A172 (cell line): ENCODE measurements at regions not wholly inside any gene's neighbourhood (a gene's known extent, or its start where the extent isn't known, plus 50 kb on each side); places are given as distances from the start of the nearest gene placed in this dataset.

ENCODE experiments used
- DNase-seq: peaks from one replicate; pipeline ENCODE4 v3.0.0-alpha.2; 2015; ENCODE audit warnings: low spot score

DNA sequence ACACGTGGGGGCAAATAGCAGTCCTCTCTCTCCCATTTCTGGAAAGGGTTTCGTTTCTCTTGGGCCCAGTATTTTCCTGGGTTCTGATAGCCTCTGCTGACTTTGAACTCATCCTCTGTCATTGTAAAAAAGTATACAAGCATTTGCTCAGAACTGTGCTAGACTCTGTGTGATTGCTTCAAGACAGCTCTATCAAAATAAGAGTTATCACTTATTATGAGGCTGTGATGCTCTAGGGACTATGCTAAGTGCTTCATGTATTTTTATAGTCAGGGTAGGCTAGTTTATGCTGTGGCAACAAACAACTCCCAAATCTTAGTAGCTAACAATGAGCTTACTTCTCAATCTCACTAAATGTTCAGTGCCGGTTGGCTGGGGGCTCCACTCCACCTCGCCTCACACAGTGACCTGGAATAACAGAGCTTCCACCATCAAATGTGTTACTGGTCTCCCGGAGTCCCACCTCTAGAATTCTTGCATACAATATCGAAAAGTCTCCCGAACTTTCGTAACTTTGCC lies 110.8 kb upstream of the CDC42EP3 start:
- DNase-seq, result no peak

DNA sequence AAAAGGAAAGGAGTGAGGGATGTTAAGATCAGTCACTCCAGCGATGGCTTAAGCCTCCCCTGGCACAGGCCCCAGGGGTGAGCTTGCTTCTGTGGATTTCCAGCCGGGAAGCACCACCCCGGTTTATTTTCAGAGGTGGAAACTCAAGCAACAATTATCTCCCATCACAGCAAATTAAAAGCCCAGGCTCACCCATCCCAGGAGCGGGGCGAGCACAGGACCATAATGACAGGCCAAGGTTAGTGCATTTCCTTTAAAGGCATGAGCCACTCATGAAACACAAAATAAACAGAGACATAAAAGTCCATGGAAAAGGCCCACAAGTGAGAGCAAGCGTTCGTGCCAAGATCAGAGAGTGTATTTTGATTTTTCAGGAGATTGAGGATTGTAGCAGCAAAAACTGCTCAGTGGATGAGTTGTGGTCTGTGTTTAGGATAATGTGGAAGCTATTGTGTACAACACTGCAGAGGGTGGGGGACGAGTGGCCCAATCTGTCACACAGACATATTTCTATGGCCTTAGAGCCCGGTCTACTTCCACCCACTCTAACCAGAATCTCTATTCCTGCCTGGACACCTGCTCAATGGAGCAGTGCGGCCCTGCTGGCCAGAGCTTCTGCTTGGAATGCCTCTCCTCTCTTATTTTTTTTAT lies 111.4 kb upstream of the CDC42EP3 start:
- no peak for DNase-seq

DNA sequence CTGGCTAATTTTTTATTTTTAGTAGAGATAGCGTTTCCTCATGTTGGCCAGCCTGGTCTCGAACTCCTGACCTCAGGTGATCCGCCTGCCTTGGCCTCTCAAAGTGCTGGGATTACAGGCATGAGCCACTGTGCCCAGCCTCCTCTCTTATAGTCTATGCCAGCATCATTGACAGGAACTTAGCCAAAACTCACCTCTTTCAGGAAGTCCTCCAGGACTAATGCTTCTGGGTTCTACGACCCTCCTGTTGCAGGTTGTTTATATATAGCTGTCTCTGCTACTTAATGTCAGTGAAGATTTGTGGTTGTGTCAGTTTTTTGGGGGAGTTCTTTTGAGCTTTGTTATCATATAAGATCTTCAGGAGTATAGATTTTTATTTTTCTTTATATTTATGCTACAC lies 112.1 kb upstream of the CDC42EP3 start:
- no peak for DNase-seq

DNA sequence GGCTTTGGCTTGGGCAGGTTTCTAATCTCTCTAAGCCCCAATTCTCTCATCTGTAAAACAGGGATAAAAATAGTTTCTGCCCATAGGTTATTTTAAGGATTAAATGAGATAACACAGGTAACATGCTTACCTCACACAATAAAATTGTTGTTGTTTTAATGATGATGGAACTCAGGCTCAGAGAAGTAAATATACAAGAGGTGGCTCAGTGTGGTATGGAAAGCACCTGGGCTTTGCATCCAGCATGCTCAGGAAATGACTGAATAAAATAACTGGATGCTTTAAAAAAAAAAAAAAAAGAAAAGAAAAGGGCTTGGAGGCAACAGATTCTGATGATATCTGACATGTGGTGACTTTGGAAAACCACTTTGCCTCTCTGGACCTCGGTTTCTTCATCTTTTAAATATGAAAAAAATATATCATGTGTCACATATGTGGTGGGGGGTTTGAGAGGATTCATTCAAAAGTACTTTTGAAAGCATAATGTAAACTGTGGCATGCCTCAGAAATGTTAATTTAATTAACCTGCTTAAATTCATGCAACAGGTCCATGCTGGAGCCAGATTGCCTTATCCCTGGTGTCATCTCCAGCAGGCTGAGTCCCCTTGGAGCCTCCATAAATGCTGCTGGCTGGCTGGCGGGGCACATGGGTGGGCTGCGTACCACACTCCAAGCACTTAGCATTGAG lies 112.8 kb upstream of the CDC42EP3 start:
- no peak for DNase-seq

DNA sequence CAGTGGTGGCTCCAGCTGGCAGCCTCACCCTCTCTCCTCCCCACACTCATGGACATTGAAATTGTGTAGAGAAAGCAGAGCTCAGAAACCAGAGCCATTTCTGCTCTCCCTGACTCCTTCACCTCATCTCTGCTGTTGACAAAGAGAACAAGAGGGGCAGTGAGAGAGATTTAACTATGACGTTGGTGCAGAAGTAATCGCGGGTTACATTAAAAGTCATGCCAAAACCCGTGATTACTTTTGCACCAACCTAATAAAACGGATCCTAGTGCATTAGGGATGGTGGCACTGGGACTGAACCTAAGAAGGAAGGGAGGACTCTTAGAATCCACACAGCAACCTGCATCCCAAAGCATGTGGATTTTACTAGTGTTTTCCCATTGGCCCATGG lies 113.3 kb upstream of the CDC42EP3 start:
- no peak for DNase-seq

DNA sequence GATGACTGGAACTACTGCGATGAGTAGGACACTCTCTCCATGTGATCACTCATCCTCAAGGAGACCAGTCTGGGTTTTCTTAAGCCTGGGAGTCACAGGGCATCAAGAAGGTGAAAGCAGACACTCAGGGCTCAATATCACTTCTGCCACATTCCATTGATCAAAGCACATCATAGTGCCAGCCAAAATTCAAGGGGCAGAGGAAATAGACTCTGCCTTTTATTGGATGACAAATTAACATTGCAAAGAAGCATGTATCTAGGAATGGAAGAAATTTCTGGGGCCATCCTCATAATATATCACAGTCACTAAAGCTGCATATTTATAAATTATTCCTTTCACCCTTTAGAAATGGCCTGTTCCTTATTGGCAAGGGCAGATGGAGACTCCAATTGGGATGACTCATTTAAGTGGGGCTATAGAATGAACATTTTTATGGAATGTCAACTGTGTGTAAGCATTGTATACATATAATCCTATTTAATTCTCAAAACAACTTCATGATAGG lies 114.8 kb upstream of the CDC42EP3 start:
- no peak for DNase-seq

DNA sequence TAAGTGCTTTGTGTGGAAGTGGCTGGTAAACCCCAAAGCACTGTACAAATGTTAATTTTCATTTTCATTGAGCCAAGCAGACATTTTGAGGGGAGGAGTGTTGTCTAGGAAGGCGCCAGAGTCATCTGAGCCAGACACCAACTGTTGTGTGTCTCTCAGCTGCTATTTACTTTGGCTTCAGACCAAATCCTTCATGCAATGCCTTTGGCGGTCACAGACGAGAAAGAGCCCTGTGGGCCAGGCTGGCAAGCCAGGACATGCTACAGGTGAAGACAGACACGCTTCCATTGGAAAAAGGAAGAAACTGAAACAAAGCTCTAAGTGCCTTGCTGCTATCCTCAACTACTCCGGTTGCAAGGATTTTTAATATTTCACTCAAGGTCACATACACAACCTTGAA lies 115.4 kb upstream of the CDC42EP3 start:
- DNase-seq, result no peak

DNA sequence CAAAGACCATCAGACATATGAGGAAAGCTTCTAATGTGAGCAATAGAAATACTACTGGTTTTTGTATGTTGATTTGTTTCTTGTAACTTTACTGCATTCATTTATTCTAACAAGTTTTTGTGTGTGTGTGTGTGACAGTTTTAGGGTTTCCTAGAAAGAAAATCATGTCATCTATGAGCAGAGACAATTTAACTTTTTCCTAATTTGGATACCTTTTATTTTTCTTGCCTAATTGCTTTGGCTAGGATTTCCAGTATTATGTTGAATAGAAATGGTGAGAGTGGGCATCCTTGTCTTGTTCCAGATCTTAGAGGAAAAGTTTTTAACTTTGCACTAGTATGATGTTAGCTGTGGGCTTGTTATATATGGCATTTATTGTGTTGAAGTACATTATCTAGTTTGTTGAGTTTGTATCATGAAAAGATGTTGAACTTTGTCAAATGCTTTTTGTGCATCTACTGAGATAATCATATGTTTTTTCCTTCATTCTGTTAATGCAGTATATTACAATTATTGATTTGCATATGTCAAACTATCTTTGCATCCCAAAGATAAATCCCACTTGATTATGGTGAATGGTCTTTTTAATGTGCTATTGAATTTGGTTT lies 117.3 kb upstream of the CDC42EP3 start:
- no peak for DNase-seq

DNA sequence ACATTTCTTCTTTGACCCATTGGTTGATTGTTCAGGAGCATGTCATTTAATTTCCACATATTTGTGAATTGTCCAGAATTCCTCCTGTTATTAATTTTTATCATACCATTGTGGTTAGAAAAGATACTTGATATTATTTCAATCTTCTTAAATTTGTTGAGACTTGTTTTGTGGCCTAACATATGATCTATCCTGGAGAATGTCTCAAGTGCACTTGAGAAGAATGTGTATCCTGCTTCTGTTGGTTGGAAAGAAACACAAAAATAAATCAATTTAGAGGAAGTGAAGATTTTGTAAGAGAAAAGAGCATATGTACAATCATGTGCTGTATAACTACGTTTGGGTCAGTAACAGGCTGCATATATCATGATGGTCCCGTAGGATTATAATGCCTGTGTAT lies 118.6 kb upstream of the CDC42EP3 start:
- DNase-seq, result no peak

DNA sequence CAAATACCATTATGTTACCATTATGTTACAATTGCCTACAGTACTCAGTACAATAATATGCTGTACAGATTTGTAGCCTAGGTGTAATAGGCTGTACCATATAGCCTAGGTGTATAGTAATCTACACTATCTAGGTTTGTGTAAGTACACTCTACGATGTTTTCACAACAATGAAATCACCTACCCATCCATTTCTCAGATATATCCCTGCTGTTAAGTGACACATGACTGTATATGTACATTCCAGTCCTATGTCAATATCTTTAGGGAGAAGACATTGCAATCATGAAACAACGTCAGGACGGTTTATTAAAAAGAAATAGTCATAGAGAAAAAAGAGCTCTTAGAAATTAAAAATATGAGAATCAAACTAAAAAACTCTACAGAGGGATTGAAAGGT lies 119.0 kb upstream of the CDC42EP3 start:
- DNase-seq, result no peak

DNA sequence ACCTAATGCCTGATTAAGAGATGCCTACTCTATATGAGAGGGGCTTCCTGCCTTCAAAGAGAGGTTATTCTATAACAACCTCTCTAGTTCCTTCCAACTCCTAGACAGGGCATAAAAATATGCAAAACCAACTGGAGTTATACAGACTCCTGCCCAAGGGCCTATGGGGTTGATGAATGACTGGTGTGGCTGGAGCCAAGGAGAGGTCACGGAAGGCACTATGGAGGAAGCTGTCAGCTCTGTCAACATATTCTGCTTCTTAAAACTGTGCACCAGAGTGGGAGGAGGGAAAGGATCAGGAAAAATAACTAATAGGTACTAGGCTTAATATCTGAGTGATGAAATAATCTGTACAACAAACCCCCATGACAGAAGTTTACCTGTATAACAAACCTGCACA lies 120.9 kb upstream of the CDC42EP3 start:
- no peak for DNase-seq

DNA sequence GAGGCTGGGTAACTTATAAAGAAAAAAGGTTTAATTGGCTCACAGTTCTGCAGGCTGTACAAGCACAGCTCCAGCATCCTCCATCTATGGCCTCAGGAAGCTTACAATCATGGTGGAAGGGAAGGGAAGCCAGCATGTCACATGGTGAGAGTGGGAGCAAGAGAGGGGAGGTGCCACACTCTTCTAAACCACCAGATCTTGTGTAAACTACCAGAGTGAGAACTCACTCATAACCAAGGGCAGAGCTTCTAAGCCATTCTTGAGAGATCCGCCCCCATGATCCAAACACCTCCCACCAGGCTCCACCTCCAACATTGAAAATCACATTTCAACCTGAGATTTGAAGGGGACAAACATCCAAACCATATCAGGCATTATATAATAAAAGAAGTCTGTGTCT lies 121.6 kb upstream of the CDC42EP3 start:
- no peak for DNase-seq

DNA sequence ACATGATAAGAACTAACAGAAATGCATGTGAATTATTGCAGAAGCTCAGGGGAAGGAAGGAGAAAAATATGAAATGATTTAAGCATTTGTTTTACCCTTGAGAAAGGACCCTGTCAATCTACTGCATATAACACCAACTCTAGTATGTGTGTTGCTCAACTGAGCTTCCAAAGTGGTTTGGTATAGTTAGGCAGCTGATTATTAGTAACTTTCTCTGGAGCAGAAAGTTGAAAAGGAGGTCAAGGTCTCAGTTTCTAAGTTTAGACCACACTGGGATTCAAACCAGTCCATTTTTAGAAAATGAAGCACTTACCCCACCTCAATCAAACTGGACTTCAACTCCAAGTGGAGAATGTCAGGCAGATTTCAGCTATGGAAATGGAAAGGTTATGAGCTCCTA lies 123.3 kb upstream of the CDC42EP3 start:
- DNase-seq, result no peak

DNA sequence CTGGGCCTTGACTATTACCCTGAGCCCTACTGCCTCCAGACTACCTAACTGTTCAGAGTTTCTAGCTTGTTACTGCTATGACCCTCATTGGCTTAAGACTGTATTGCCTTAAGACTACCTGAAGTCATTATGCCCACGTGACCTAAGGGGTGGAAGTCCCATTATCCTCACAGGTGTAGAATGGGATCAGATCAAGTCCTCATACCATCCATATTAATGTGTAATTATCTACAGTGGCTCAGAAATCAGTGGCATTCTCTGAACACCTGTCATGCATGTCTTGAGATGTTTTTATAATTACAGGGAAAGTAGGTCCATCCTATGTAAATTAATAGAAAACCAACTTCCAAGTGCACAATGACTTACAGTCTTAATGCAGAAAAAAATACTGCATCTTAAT lies 124.0 kb upstream of the CDC42EP3 start:
- no peak for DNase-seq

DNA sequence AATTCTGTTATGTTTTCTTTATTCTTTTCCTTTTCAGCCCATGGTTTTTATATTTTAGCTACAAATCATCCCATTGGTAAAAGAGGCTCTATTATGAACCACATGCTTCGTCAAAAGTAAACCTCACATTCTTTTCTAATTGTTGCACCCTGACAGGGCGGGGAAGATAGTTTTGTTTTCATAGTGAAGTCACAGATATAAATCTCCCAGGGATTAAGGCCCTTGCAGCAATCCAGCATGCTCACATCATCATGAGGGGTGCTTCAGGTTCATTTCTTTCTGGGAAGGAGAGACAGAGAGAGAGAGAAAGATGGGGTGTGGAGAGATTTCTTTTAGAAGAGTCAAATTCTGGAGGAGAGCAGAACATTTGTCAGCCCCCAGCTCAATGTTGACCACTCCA lies 124.5 kb upstream of the CDC42EP3 start:
- peak; percentile 92 for DNase-seq

DNA sequence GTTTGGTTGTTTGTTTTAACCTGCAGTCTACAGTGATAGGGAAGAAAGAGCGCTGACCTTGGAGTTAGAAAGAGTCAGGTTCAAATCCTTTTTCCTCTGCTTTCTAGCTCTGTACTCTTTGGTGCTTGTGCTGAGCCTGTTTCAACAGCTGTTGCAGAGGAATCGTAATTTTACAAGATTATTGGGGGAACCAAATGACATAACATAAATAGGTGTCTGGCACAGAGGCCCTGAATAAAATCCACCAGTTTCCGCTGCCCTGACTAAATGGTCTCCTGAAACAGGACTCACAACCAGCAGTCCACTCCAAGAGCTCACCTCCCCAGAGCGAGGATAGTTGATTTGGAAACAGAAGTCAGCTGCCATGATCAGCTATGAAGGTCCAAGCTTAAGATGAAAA lies 125.0 kb upstream of the CDC42EP3 start:
- no peak for DNase-seq

DNA sequence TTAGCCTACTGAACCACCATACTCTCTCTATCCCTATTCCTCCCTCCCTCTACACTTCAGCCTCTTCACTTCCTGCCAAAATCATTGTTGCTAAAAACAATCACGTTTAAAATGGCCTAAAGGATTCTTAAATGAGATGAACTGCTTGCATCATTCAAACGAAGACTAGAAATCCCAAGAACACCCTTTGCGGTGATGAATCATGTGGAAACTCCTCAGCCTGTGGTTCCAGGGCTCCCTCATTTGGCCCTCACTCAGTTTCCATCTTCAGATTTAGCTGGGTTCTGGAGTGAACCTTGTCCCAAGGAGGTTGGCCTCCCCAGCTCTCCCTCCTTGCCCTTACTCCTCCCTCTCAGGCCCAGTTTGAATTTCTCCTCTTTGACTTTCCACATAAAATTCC lies 125.6 kb upstream of the CDC42EP3 start:
- DNase-seq, result peak; percentile 92

DNA sequence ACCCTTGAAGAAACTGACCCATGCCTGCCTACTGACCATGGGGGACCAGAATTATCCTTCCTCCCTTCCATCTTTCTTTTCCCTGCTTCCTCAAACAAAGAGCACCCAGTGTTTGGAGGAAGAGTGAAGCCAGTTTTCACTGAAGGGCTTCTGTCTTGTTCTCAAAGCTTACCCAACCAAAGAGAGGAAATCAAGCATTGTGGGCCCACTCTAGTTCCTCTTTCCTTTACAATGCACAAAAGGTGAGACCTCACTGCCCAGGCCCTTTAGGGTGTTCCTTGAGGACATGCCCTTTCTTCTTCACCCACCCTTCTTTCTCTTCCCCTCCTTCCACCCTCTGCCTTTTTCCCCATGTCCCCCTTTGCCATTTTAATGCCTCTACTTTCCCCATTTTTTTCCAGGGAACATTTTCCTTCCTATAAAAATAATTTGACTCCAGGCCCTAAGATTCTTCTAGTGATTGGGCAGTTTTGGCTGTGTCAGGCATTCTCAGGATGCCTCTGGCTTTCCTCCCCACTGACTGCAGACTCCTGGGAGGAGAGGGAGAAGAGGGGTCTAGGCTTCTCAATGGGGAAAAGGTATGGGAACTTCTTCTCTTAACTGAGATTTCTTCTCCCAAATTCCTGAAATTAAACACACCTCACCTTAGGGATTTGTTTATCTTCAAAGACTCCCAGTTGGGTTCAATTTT lies 126.6 kb upstream of the RMDN2 start:
- no peak for DNase-seq

DNA sequence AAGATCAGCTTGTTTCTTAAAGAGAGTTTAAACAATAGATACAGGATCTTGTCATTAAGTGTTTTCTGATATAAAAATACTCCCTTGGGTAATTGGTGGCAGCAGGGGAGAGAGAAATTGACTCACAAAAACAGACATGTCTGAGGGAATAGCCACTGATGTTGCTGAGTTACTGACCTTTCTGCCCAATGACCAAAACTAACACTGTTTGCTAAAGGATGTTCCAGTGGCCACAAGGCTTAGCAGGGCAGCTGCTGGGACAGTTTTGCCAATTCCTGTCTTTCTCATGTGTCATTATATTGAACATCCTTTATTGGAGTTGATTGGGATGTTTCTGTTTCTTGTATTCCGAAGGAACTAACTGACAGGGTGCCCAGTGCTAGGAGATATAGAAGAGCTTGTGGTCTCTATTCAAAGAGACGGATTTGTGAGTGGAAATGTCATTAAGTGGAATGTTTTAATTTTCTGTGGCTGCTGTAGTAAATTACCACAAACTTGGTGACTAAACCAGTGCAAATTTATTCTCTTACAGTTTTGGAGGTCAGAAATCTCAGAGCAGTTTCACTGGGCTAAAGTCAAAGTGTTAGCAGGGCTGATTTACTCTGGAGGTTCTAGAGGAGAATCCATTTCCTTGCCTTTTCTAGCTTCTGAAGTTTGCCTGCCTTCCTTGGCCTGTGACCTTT lies 124.8 kb upstream of the RMDN2 start:
- DNase-seq, result peak; percentile 21

DNA sequence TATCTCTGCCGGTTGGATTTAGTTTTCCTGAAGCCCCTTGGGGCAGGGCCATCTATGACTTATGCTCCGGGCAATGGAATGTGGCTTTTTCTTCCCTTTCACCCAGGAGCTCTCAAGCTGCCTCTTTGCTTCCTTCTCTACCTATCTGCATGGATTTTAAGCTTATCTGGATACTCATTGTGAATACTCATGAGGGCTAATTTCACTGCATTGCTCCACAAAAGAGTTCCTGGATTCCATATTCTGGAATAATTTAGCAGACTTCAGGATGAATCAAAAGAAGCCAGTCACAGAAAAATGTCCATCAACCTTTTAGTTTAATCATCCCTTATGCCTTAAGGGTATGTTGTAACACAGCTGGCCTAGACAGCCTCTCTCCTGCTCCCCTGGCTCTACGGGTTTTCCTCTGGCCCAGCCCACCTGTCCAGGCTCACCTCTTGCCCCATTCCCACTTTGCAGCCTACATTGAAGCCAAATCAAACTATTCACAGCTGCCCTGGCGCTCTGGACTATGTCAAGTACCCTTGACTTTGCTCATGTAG lies 122.8 kb upstream of the RMDN2 start:
- peak; percentile 40 for DNase-seq

DNA sequence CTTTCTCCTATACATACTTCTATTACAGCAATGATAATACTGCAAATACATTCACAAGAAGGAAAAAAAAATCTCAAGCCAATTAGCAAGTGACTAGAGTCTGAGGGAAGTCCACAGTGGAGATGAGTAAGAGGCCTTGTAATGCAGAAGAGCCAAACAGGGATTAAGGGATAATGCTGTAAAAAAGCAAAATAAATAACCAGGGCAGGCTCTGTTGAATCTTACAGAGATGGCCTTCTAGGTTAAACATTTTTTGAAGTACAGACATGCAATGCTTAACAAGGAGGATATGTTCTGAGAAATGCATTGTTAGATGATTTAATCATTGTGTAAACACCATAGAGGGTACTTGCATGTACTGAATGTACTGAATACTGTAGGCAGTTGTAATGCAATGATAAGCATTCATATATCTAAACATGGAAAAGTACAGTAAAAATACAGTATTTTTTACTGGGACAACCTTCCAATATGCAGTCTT lies 122.1 kb upstream of the RMDN2 start:
- peak; percentile 94 for DNase-seq
